RWPE2 (cell line): ENCODE measurements at regions not wholly inside any gene's neighbourhood (a gene's known extent, or its start where the extent isn't known, plus 50 kb on each side); places are given as distances from the start of the nearest gene placed in this dataset.
"Not testable (repeated sequence)": the region's sequence is repeated elsewhere in the genome, so short reads cannot be mapped to it uniquely, and the experiment has no call there.

Experiments
- ATAC-seq: fragments of 200-7000 bp; cut with Tn5 transposase; 3 replicates; pipeline ENCODE4 v1.9.1; 2021; ENCODE audit warnings: low read depth
- DNase-seq: peaks from one replicate; pipeline ENCODE4 v3.0.0-alpha.2; 2020; ENCODE audit warnings: low spot score
- H3K27ac ChIP-seq: fragments of 450-650 bp; 2 replicates; pipeline ENCODE4 v1.5.1; 2017; ENCODE audit warnings: mild to moderate bottlenecking; ENCODE audit not compliant: poor library complexity, severe bottlenecking
- H3K27me3 ChIP-seq: fragments of 250-450 bp; sonication (Bioruptor Pico); 2 replicates; pipeline ENCODE4 v1.5.1; 2021; ENCODE audit warnings: mild to moderate bottlenecking, moderate library complexity; ENCODE audit not compliant: insufficient read depth, poor library complexity, severe bottlenecking
- H3K36me3 ChIP-seq: fragments of 250-450 bp; sonication (Bioruptor Pico); 2 replicates; pipeline ENCODE4 v1.5.1; 2020; ENCODE audit warnings: low read depth, mild to moderate bottlenecking, moderate library complexity
- H3K4me1 ChIP-seq: fragments of 250-450 bp; sonication (Bioruptor Pico); 2 replicates; pipeline ENCODE4 v1.5.1; 2021; ENCODE audit warnings: mild to moderate bottlenecking, moderate library complexity; ENCODE audit not compliant: insufficient read depth, poor library complexity, severe bottlenecking
- H3K4me3 ChIP-seq: fragments of 250-450 bp; sonication (Bioruptor Pico); 2 replicates; pipeline ENCODE4 v1.5.1; 2021; ENCODE audit warnings: mild to moderate bottlenecking, moderate library complexity; ENCODE audit not compliant: severe bottlenecking
- H3K9me3 ChIP-seq: fragments of 250-450 bp; sonication (Bioruptor Pico); 2 replicates; pipeline ENCODE4 v1.5.1; 2021; ENCODE audit warnings: mild to moderate bottlenecking, moderate library complexity; ENCODE audit not compliant: severe bottlenecking
- CTCF ChIP-seq: fragments of 450-650 bp; IDR thresholded peaks from one replicate; pipeline ENCODE4 v1.5.1; 2017; ENCODE audit warnings: mild to moderate bottlenecking, moderate library complexity; ENCODE audit not compliant: poor library complexity, severe bottlenecking

- H3K4me1 ChIP-seq = no peaks in the 10 kb centered on the region
- H3K27me3 ChIP-seq = no peaks in the 10 kb centered on the region
- H3K4me3 ChIP-seq = no peak overlapping the region
- H3K9me3 ChIP-seq = no peaks in the 10 kb centered on the region
- H3K27ac ChIP-seq = no peak overlapping the region
- ATAC-seq (no peak), DNase-seq (no peak)
- TF ChIP-seq CTCF = no peak
- H3K36me3 ChIP-seq = no peaks in the 10 kb centered on the region
These were observed 1140.4 kb downstream of the PCDH9 start for GRCh38 chr13:66089711-66090110.

DNA sequence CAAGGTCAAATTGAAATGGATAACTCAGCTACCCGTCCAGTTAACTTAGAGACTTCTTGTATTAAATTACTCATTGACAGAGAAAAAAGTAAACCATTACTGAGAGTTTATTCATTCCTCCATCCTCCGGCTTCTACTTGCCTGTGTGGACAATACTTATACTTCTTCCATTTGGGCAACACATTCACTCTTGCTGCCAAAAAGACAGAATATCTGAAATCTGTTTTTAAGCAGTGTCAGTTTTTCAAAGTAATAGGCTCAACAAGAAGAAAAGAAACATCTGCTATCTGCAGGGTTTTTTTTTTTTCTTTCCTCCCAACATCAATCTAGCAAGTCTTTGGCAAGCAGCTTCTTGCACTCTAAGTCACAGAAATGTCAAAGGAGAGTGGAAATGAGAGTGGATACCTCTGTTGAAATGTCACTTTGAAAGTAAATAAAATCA lies 1142.8 kb downstream of the PCDH9 start:
- no peak for ATAC-seq
- H3K27me3 ChIP-seq = no peaks in the 10 kb centered on the region
- no peak for TF ChIP-seq CTCF
- H3K27ac ChIP-seq = no peak overlapping the region
- no peak overlapping the region for H3K4me3 ChIP-seq
- no peaks in the 10 kb centered on the region for H3K36me3 ChIP-seq
- no peak for DNase-seq
- no peaks in the 10 kb centered on the region for H3K4me1 ChIP-seq
- H3K9me3 ChIP-seq = no peaks in the 10 kb centered on the region

DNA sequence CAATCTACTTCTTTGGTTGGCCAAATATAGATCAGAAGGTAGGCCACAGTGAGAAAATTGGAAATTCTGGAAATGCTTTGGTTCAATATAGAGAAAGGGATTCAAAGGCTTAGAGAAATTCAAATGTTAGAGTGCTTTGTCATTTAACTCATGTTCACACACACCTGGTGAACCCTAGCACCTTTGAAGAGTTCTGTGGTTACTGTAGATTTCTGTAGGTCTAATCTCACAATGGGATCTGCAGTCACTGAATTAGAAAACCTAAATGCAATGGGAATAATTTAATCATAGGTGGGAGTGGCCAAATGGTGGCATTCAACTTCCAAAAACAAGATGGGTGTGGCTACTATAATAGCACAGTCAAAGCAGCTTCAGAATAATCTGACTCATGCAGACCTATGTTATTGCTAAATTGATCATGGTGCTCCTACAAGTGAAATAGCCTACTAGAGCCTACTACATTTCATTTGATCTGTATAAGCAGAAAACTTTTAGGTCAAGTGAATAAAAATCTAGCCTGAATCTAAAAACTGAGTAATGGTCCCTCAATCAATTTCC lies 1152.9 kb downstream of the PCDH9 start:
- H3K27ac ChIP-seq = no peak overlapping the region
- DNase-seq (no peak), ATAC-seq (no peak)
- no peaks in the 10 kb centered on the region for H3K4me1 ChIP-seq
- H3K36me3 ChIP-seq = no peaks in the 10 kb centered on the region
- TF ChIP-seq CTCF = no peak
- no peaks in the 10 kb centered on the region for H3K9me3 ChIP-seq
- no peak overlapping the region for H3K4me3 ChIP-seq
- H3K27me3 ChIP-seq = no peaks in the 10 kb centered on the region

- no peak for TF ChIP-seq CTCF
- Histone ChIP-seq H3K27me3 (no peaks in the 10 kb centered on the region), H3K27ac (no peak overlapping the region), H3K4me3 (no peak overlapping the region), H3K4me1 (no peaks in the 10 kb centered on the region), H3K9me3 (no peaks in the 10 kb centered on the region), H3K36me3 (no peaks in the 10 kb centered on the region)
- no peak for DNase-seq
- no peak for ATAC-seq
These were observed 1153.7 kb downstream of the PCDH9 start for GRCh38 chr13:66076417-66076816.

- no peaks in the 10 kb centered on the region for H3K4me1 ChIP-seq
- H3K9me3 ChIP-seq = no peaks in the 10 kb centered on the region
- no peak overlapping the region for H3K4me3 ChIP-seq
- H3K27me3 ChIP-seq = no peaks in the 10 kb centered on the region
- DNase-seq (no peak), ATAC-seq (no peak)
- no peak overlapping the region for H3K27ac ChIP-seq
- TF ChIP-seq CTCF = no peak
- no peaks in the 10 kb centered on the region for H3K36me3 ChIP-seq
These were observed 1156.0 kb downstream of the PCDH9 start for GRCh38 chr13:66074018-66074615.

- H3K4me1 ChIP-seq, H3K27me3 ChIP-seq, H3K36me3 ChIP-seq, H3K9me3 ChIP-seq, ATAC-seq, H3K4me3 ChIP-seq, H3K27ac ChIP-seq, DNase-seq: not testable (repeated sequence)
These were observed 1158.0 kb downstream of the PCDH9 start for GRCh38 chr13:66072097-66072496.
